Ascending aorta (tissue), 2 donors: ENCODE measurements at regions not wholly inside any gene's neighbourhood (a gene's known extent, or its start where the extent isn't known, plus 50 kb on each side); places are given as distances from the start of the nearest gene placed in this dataset.

Experiments used
- DNase-seq, 2 donors: peaks; one replicate each; pipeline ENCODE4 v3.0.0-alpha.2; 2019; ENCODE audit warnings: low spot score in 2 of 2
- H3K27ac ChIP-seq, 2 donors: fragments of 200-600 bp; sonication (generic); one replicate each; pipeline ENCODE4 v1.5.1; 2016 to 2017; ENCODE audit warnings: mild to moderate bottlenecking in 1 of 2
- H3K27me3 ChIP-seq: fragments of 200-600 bp; sonication (generic); one replicate; pipeline ENCODE4 v1.5.1; 2017
- H3K36me3 ChIP-seq, 2 donors: fragments of 200-600 bp; sonication (generic); one replicate each; pipeline ENCODE4 v1.5.1; 2016
- H3K4me1 ChIP-seq, 2 donors: fragments of 200-600 bp; sonication (generic); one replicate each; pipeline ENCODE4 v1.5.1; 2016 to 2017; ENCODE audit warnings: mild to moderate bottlenecking in 1 of 2
- H3K4me3 ChIP-seq, 2 donors: fragments of 200-600 bp; sonication (generic); one replicate each; pipeline ENCODE4 v1.5.1; 2016 to 2017; ENCODE audit warnings: mild to moderate bottlenecking in 1 of 2
- H3K9me3 ChIP-seq, 2 donors: fragments of 200-600 bp; sonication (generic); one replicate each; pipeline ENCODE4 v1.5.1; 2016
- intact Hi-C: fragments of 100-400 bp; cut with DNase I; formaldehyde crosslinking; loops from one replicate; pipeline ENCODE4 v1.15.1; 2023
- TF ChIP-seq, protein P1 (sequence below), 3 experiments: fragments of 200-600 bp in 2 of 3; fragments of 450-650 bp in 1 of 3; sonication (generic) in 2 of 3; IDR thresholded peaks; one replicate each; pipeline ENCODE4 v1.5.1; 2016 to 2019; ENCODE audit warnings: antibody characterized with exemption in 3 of 3, mild to moderate bottlenecking in 1 of 3, moderate library complexity in 1 of 3

DNA sequence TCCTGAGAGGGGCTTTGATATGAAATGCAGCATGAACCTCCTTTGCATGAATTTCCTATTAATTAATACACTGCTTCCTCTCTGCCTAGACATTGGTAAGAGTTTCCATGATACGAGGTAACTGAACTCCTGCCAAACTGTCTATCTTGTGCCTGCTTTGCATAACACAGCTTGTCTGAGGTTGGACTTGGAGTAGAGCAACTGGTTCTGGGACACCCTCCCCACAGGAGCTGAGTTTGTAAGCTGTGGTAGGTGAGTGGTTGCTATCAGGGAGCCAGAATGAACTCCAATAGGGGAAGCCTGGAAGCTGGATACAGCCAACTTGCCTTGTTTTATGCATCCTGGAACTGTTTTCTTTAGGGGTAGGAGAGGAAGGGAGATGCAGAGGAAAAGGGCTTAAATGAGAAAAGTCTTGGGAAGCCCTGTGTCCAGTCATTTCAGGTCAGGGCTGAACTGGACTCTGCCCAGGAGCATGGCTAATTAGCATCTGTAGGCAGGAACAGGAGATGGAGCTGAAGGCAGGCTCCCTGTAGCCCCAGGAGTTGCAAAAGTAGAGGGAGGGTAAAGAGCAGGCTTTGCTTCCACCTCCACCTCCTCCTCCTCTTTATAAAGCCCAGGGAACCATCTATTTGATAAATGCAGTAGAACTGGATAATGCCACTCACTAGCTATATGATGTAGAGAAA is 73.2 kb upstream of the GPR158 start:
- Histone ChIP-seq H3K9me3 (no peaks in the 10 kb centered on the region), H3K4me1 (no peaks in the 10 kb centered on the region), H3K27me3 (no peaks in the 10 kb centered on the region), H3K4me3 (no peak overlapping the region), H3K27ac (no peak overlapping the region), H3K36me3 (no peaks in the 10 kb centered on the region)
- TF ChIP-seq, protein P1, sequence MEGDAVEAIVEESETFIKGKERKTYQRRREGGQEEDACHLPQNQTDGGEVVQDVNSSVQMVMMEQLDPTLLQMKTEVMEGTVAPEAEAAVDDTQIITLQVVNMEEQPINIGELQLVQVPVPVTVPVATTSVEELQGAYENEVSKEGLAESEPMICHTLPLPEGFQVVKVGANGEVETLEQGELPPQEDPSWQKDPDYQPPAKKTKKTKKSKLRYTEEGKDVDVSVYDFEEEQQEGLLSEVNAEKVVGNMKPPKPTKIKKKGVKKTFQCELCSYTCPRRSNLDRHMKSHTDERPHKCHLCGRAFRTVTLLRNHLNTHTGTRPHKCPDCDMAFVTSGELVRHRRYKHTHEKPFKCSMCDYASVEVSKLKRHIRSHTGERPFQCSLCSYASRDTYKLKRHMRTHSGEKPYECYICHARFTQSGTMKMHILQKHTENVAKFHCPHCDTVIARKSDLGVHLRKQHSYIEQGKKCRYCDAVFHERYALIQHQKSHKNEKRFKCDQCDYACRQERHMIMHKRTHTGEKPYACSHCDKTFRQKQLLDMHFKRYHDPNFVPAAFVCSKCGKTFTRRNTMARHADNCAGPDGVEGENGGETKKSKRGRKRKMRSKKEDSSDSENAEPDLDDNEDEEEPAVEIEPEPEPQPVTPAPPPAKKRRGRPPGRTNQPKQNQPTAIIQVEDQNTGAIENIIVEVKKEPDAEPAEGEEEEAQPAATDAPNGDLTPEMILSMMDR (IDR thresholded peaks at IDR 0.05) = no peak
- intact Hi-C loops = no loop called here
- no peak for DNase-seq

DNA sequence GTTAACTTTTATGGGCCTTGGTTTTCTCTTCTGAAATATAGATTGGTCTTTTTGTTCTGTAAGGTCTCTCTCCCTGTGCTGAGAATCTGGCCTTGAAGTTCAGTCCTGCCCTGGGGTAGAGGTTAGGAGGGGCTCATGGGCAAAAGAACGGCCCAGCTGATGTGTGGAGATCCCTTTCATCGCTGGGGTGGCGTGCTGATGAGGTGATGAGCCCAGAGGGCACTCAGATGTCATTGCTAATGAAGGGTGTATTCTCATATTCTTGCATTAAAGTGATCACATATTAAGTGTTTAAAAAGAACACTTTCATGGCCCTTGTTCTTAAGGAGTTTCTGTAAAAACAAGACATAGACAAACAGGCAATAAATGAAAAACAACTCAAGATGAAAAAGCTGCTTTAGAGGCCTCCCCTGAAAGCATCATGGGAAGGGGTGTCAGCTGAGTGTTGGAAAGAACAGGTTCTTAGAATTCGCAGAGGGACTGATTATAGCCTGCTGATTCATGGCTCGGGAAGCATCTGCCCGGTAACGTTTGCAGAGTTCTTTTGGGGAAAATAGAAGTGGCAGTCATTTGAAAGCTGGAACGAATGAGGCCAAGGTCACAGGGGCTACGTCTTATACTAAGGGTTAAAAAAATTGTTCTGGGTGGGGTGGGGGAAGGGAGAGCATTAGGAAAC is 72.5 kb upstream of the GPR158 start:
- intact Hi-C loops = no loop called here
- H3K27me3 ChIP-seq = no peaks in the 10 kb centered on the region
- TF ChIP-seq, protein P1 (IDR thresholded peaks at IDR 0.05) = no peak
- no peak overlapping the region for H3K27ac ChIP-seq
- no peaks in the 10 kb centered on the region for H3K4me1 ChIP-seq
- H3K9me3 ChIP-seq = no peaks in the 10 kb centered on the region
- no peak overlapping the region for H3K4me3 ChIP-seq
- no peak for DNase-seq
- H3K36me3 ChIP-seq = no peaks in the 10 kb centered on the region

DNA sequence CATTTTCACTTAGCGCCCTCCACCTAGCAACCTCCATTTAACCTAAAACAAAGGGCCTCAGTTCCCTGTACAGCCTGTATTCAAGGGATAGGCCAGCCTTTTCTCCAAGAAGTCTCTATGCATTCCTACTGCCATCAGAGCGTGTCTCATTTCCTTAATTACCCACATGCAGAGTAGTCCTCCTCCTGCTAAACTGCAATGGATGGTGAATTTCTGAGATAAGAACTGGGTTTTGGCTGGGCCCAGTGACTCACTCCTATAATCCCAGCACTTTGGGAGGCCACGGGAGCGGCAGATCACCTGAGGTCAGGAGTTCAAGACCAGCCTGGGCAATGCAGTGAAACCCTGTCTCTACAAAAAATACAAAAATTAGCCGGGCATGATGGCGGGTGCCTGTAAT is 71.1 kb upstream of the GPR158 start:
- H3K9me3 ChIP-seq = no peaks in the 10 kb centered on the region
- intact Hi-C loops = no loop called here
- H3K36me3 ChIP-seq = no peaks in the 10 kb centered on the region
- no peak overlapping the region for H3K4me3 ChIP-seq
- H3K27me3 ChIP-seq = no peaks in the 10 kb centered on the region
- no peaks in the 10 kb centered on the region for H3K4me1 ChIP-seq
- no peak overlapping the region for H3K27ac ChIP-seq
- DNase-seq = no peak
- TF ChIP-seq, protein P1 (IDR thresholded peaks at IDR 0.05) = no peak

DNA sequence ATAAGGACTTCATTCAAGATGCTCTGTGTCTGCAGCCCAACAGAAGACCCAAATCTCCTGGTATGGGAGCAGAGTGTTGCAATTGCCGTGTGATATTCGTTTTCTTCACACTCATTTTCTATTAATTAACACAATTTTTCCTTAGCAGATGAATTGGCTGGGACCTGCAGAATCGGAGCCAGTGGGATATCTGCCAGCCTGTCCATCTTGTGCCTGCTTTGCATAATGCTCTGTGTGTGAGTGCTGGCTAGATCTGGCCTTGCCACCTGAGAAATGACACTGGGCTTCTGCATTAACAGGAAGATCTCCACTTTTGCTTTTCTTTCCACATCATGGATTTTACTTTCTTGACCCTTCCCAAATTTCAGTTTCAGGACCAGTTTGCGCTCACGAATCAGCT is 70.4 kb upstream of the GPR158 start:
- Histone ChIP-seq H3K9me3 (no peaks in the 10 kb centered on the region), H3K27me3 (no peaks in the 10 kb centered on the region), H3K4me3 (no peak overlapping the region), H3K4me1 (no peaks in the 10 kb centered on the region), H3K27ac (no peak overlapping the region), H3K36me3 (no peaks in the 10 kb centered on the region)
- DNase-seq = no peak
- TF ChIP-seq, protein P1 (IDR thresholded peaks at IDR 0.05) = no peak
- intact Hi-C loops = no loop called here

DNA sequence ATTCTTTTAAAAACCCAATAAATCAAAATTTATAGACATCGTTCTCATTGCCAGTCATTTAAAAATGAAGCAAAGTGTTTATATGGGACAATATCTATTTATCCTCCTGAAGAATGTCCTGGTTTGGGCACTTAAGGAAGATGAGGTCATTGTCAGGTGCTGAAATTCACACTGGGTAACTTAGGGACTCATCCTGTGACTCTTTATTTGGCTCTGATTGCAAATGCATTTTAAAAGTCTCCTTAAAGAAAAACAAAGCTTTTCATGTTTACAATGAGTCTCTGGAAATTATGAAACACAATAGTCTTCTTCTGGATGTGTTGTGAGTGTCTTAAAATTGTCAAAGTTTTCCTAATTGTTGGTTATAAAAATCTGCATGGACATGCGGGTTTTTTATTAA is 69.5 kb upstream of the GPR158 start:
- Histone ChIP-seq H3K4me3 (no peak overlapping the region), H3K27me3 (no peaks in the 10 kb centered on the region), H3K9me3 (no peaks in the 10 kb centered on the region), H3K36me3 (no peaks in the 10 kb centered on the region), H3K27ac (no peak overlapping the region), H3K4me1 (no peaks in the 10 kb centered on the region)
- intact Hi-C loops = no loop called here
- no peak for DNase-seq
- TF ChIP-seq, protein P1 (IDR thresholded peaks at IDR 0.05) = no peak
